ENCODE measurements at regions not wholly inside any gene's neighbourhood (a gene's known extent, or its start where the extent isn't known, plus 50 kb on each side); places are given as distances from the start of the nearest gene placed in this dataset.
A peak's percentile ranks its signal among the peaks of the same experiment; 100 is the strongest.

GRCh38 chr3:72375237-72376076 is 472.8 kb downstream of the SHQ1 start:
- DNase-seq, result no peak
- H3K4me3 Mint-ChIP-seq, result no peak overlapping the region
- peaks cover 23% of the 10 kb centered on the region for H3K36me3 Mint-ChIP-seq (ENCODE audit: insufficient read depth)
- ATAC-seq (replicated peaks), result peak; percentile 33
- no peaks in the 10 kb centered on the region for H3K9me3 Mint-ChIP-seq
- H3K4me1 Mint-ChIP-seq (ENCODE audit: low read depth in 2 of 2), result peaks cover 8 to 13% of the 10 kb centered on the region in 2 donors
- no peaks in the 10 kb centered on the region for H3K27me3 Mint-ChIP-seq
- H3K27ac Mint-ChIP-seq, result peak overlapping the region in 1 of 2 donors; percentile 76

DNA sequence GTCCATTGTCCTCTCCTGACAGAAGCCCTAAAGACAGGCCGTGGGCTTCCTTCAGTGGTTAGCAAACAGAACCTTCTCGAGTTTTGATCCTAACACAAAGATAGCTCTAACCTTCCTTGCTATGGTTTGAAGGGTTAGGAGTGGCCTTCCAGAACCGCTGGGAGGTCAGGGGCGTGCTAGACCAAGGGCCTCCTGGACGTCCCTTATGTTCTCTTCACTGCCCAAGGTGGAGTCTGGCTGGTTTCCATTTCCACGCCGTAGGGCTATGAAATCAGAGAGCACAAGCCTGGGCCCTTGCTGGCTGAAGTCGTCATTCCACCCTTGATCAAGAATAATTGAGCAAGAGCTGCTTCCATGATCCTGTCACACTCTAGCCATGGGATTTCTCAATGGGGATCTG is 475.1 kb downstream of the SHQ1 start:
- Mint-ChIP-seq H3K9me3 (no peaks in the 10 kb centered on the region), H3K27me3 (no peaks in the 10 kb centered on the region), H3K4me3 (no peak overlapping the region), H3K27ac (no peak overlapping the region), H3K4me1 (ENCODE audit: low read depth in 2 of 2) (peaks cover 2 to 8% of the 10 kb centered on the region in 2 donors), H3K36me3 (ENCODE audit: insufficient read depth) (peaks cover 12% of the 10 kb centered on the region)
- ATAC-seq (replicated peaks) (no peak), DNase-seq (no peak)

DNA sequence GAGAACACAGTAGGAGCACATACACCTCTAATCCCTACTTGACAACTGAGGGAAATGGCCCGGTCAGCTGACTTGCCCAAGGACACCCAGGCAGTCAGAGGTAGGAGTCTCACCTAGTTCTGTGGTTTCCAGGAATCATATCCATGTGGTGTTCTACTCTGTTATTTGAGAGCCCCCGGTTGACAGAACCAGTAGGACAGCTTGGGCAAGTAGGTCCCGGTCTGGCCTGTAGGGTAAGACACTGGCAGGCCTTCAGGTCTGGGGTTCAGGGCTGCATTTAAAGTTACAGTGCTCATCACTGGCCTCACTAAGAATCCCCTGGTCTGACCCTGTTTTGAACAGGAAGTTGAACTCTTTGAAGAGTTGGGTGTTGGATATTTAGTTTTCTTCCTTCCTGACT is 476.1 kb downstream of the SHQ1 start:
- ATAC-seq (replicated peaks) (no peak), DNase-seq (no peak)
- peaks cover 2 to 8% of the 10 kb centered on the region in 2 donors for H3K4me1 Mint-ChIP-seq (ENCODE audit: low read depth in 2 of 2)
- no peaks in the 10 kb centered on the region for H3K27me3 Mint-ChIP-seq
- H3K4me3 Mint-ChIP-seq, result no peak overlapping the region
- H3K27ac Mint-ChIP-seq, result no peak overlapping the region
- H3K9me3 Mint-ChIP-seq, result no peaks in the 10 kb centered on the region
- H3K36me3 Mint-ChIP-seq (ENCODE audit: insufficient read depth), result peaks cover 7% of the 10 kb centered on the region

- no peak for ATAC-seq (replicated peaks)
- Mint-ChIP-seq H3K27ac (no peak overlapping the region), H3K9me3 (no peaks in the 10 kb centered on the region), H3K4me1 (ENCODE audit: low read depth in 2 of 2) (peaks cover 2 to 8% of the 10 kb centered on the region in 2 donors), H3K4me3 (no peak overlapping the region), H3K36me3 (ENCODE audit: insufficient read depth) (peaks cover 3% of the 10 kb centered on the region), H3K27me3 (no peaks in the 10 kb centered on the region)
- no peak for DNase-seq
Observed at GRCh38 chr3:72371431-72371830, 476.8 kb downstream of the SHQ1 start.

DNA sequence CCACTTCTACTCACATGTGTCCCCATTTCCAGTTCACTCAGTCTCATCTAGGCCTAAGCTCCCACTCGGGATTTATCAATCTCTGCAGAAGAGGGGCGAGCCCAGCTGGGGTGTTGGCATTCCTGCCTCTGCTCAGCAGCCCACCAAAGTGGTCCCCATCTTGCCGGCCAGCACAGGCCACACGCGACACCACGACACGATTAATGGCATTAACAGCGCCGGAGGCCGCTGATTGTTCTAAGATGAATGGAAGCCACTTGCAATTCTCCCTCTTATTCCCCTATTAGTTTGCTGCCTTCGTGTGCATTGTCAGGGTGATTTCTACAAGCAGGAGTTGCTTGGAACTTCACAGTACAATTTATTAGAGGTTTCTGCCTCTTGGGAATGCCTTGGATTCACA is 477.3 kb downstream of the SHQ1 start:
- DNase-seq (no peak), ATAC-seq (replicated peaks) (no peak)
- peaks cover 2% of the 10 kb centered on the region for H3K36me3 Mint-ChIP-seq (ENCODE audit: insufficient read depth)
- H3K4me1 Mint-ChIP-seq (ENCODE audit: low read depth in 2 of 2), result peaks cover 2 to 8% of the 10 kb centered on the region in 2 donors
- no peak overlapping the region for H3K4me3 Mint-ChIP-seq
- no peaks in the 10 kb centered on the region for H3K27me3 Mint-ChIP-seq
- H3K9me3 Mint-ChIP-seq, result no peaks in the 10 kb centered on the region
- H3K27ac Mint-ChIP-seq, result no peak overlapping the region

- ATAC-seq (replicated peaks), result no peak
- H3K4me1 Mint-ChIP-seq (ENCODE audit: low read depth in 2 of 2), result peaks cover 0 to 5% of the 10 kb centered on the region in 2 donors
- H3K27me3 Mint-ChIP-seq, result no peaks in the 10 kb centered on the region
- H3K9me3 Mint-ChIP-seq, result no peaks in the 10 kb centered on the region
- no peak for DNase-seq
- no peaks in the 10 kb centered on the region for H3K36me3 Mint-ChIP-seq (ENCODE audit: insufficient read depth)
- H3K27ac Mint-ChIP-seq, result no peak overlapping the region
- H3K4me3 Mint-ChIP-seq, result no peak overlapping the region
Observed at GRCh38 chr3:72369681-72370080, 478.6 kb downstream of the SHQ1 start.

GRCh38 chr3:72368331-72368975 is 479.8 kb downstream of the SHQ1 start:
- peaks cover 3 to 9% of the 10 kb centered on the region in 2 donors for H3K27me3 Mint-ChIP-seq
- H3K36me3 Mint-ChIP-seq (ENCODE audit: insufficient read depth), result no peaks in the 10 kb centered on the region
- no peak overlapping the region for H3K27ac Mint-ChIP-seq
- DNase-seq (no peak), ATAC-seq (replicated peaks) (no peak)
- no peaks in the 10 kb centered on the region for H3K9me3 Mint-ChIP-seq
- no peak overlapping the region for H3K4me3 Mint-ChIP-seq
- H3K4me1 Mint-ChIP-seq (ENCODE audit: low read depth in 2 of 2), result peaks cover 0 to 5% of the 10 kb centered on the region in 2 donors

GRCh38 chr3:72361990-72362389 is 486.3 kb downstream of the SHQ1 start:
- peaks cover 22 to 44% of the 10 kb centered on the region in 2 donors for H3K27me3 Mint-ChIP-seq
- H3K36me3 Mint-ChIP-seq (ENCODE audit: insufficient read depth), result no peaks in the 10 kb centered on the region
- no peak overlapping the region for H3K27ac Mint-ChIP-seq
- ATAC-seq (replicated peaks) (no peak), DNase-seq (no peak)
- no peak overlapping the region for H3K4me3 Mint-ChIP-seq
- no peaks in the 10 kb centered on the region for H3K9me3 Mint-ChIP-seq
- H3K4me1 Mint-ChIP-seq (ENCODE audit: low read depth in 2 of 2), result no peaks in the 10 kb centered on the region

DNA sequence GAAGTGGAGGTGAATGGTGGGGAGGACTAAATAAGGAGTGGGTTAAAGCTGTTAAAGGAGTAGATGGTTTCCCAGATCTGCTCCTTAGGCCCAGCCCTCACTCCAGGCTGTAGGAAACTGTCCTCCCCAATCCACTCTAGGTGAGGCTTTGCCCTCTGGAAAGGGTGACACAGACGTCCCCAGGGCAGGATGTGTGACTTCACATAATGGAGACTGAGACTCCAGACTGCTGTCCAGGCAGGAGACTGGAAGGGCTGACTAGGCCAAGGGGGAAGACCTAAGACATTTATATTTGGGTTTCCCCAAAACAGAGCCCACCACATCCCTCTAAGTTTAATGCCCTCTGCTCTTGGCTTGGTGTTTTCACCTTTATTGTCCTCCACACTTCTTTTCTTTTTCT is 488.5 kb downstream of the SHQ1 start:
- no peak for DNase-seq
- no peak overlapping the region for H3K4me3 Mint-ChIP-seq
- ATAC-seq (replicated peaks), result no peak
- no peaks in the 10 kb centered on the region for H3K9me3 Mint-ChIP-seq
- H3K36me3 Mint-ChIP-seq (ENCODE audit: insufficient read depth), result no peaks in the 10 kb centered on the region
- no peaks in the 10 kb centered on the region for H3K4me1 Mint-ChIP-seq (ENCODE audit: low read depth in 2 of 2)
- peaks cover 22 to 44% of the 10 kb centered on the region in 2 donors for H3K27me3 Mint-ChIP-seq
- H3K27ac Mint-ChIP-seq, result no peak overlapping the region

DNA sequence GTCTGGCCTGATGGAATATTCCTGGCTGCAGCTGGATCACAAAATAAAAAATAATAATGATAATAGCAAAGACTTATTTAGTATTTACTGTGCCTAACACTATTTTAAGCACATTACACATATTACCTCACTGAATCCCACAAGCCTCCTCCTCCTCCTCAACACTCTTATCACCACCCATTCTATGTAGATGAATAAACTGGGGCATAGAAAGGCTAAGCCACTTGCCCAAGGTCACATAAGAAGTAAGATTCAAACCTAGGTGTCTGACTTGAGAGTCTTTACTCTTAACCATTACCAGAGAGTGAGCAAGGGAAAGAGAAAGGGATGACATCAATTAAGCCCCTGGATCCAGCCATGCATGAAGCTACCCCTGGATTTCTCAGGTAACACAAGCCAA is 493.1 kb downstream of the SHQ1 start:
- H3K4me1 Mint-ChIP-seq (ENCODE audit: low read depth in 2 of 2), result no peaks in the 10 kb centered on the region

DNA sequence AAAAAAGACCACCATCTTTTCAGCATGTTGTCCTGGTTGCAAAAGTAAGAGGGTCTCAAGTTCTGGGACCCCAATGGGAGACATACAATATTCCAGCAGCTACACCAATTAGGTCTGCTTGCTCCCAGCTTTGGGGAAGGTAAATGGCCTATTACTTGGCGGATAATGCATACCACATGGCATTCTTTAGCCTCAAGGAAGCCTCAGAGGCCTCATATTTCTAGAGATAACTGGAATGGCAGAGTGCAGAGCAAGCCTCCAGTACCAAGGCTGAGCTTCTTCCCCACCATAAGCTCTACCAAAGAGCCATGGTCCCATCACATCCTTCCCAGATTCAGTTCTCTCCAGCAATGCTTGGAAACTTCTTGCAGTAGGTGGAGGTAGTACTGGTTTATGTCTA is 493.8 kb downstream of the SHQ1 start:
- H3K36me3 Mint-ChIP-seq (ENCODE audit: insufficient read depth), result no peaks in the 10 kb centered on the region
- H3K27ac Mint-ChIP-seq, result no peak overlapping the region
- no peaks in the 10 kb centered on the region for H3K9me3 Mint-ChIP-seq
- H3K4me3 Mint-ChIP-seq, result no peak overlapping the region
- ATAC-seq (replicated peaks) (no peak), DNase-seq (no peak)
- peaks cover 24 to 32% of the 10 kb centered on the region in 2 donors for H3K27me3 Mint-ChIP-seq
- no peaks in the 10 kb centered on the region for H3K4me1 Mint-ChIP-seq (ENCODE audit: low read depth in 2 of 2)

More for the DNA sequence above, 493.1 kb downstream of the SHQ1 start:
- H3K27ac Mint-ChIP-seq, result no peak overlapping the region
- no peak for ATAC-seq (replicated peaks)
- no peaks in the 10 kb centered on the region for H3K9me3 Mint-ChIP-seq
- H3K27me3 Mint-ChIP-seq, result peaks cover 24 to 39% of the 10 kb centered on the region in 2 donors
- DNase-seq, result no peak
- no peak overlapping the region for H3K4me3 Mint-ChIP-seq
- no peaks in the 10 kb centered on the region for H3K36me3 Mint-ChIP-seq (ENCODE audit: insufficient read depth)

DNA sequence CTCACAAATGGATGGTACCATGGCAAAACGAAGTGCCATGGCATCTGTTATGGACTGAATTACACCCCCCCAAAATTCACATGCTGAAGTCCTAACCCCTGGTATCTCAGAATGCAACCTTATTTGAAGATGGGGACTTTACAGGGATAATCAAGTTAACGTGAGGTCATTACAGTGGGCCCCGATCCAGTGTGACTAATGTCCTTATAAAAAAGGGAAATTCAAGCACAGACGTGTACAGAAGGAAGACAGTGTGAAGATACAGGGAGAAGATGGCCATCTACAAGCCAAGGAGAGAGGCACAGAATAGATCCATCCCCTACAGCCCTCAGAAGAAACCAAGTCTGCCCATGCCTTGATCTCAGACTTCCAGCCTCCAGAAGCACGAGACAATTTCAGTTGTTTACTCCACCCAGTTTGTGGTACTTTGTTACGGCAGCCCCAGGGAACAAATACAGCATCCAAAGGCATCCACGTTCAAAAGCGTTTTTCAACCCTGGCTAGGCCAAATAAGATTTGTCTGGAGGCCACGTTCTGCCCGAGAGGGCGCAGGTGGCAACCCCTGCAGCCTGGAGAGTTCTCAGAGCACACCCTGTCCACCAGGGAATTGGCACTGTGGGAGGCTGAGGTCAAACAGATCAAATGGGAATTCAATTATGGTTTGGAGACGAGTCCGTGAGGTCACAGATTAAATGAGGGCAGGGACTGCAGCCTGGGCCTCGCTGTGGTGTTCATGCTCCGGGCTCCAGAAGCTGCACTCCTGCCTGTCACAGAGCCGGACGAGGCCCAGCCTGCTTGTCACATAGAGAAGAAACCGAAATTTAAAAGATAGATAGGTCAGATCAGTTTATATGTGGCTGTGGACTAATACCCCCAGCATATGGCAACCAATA is 494.8 kb downstream of the SHQ1 start:
- ATAC-seq (replicated peaks) (no peak), DNase-seq (no peak)
- no peak overlapping the region for H3K4me3 Mint-ChIP-seq
- peaks cover 24 to 30% of the 10 kb centered on the region in 2 donors for H3K27me3 Mint-ChIP-seq
- no peaks in the 10 kb centered on the region for H3K36me3 Mint-ChIP-seq (ENCODE audit: insufficient read depth)
- H3K9me3 Mint-ChIP-seq, result no peaks in the 10 kb centered on the region
- H3K27ac Mint-ChIP-seq, result no peak overlapping the region
- no peaks in the 10 kb centered on the region for H3K4me1 Mint-ChIP-seq (ENCODE audit: low read depth in 2 of 2)

GRCh38 chr3:72352176-72352575 is 496.1 kb downstream of the SHQ1 start:
- H3K27me3 Mint-ChIP-seq, result peaks cover 24 to 30% of the 10 kb centered on the region in 2 donors
- no peak overlapping the region for H3K4me3 Mint-ChIP-seq
- ATAC-seq (replicated peaks), result no peak
- no peak for DNase-seq
- no peaks in the 10 kb centered on the region for H3K4me1 Mint-ChIP-seq (ENCODE audit: low read depth in 2 of 2)
- H3K9me3 Mint-ChIP-seq, result no peaks in the 10 kb centered on the region
- no peaks in the 10 kb centered on the region for H3K36me3 Mint-ChIP-seq (ENCODE audit: insufficient read depth)
- peak overlapping the region in 1 of 2 donors; percentile 9 for H3K27ac Mint-ChIP-seq

Measured in effector memory CD8-positive, alpha-beta T cell (primary cell).